ENCODE measurements at regions not wholly inside any gene's neighbourhood (a gene's known extent, or its start where the extent isn't known, plus 50 kb on each side); places are given as distances from the start of the nearest gene placed in this dataset.

- H3K4me3 Mint-ChIP-seq: no peak overlapping the region
- H3K9me3 Mint-ChIP-seq: no peaks in the 10 kb centered on the region
- intact Hi-C loops (cut with micrococcal nuclease): no loop called here
- no peaks in the 10 kb centered on the region for H3K27me3 Mint-ChIP-seq
- no peak overlapping the region for H3K27ac Mint-ChIP-seq
- H3K36me3 Mint-ChIP-seq (ENCODE audit: low read depth): no peaks in the 10 kb centered on the region
- H3K4me1 Mint-ChIP-seq (ENCODE audit: low read depth): no peaks in the 10 kb centered on the region
Measured at GRCh38 chrX:39301036-39301435, 499.8 kb downstream of the MID1IP1 start.

GRCh38 chrX:39302838-39303237, 501.6 kb downstream of the MID1IP1 start:
- no peaks in the 10 kb centered on the region for H3K4me1 Mint-ChIP-seq (ENCODE audit: low read depth)
- intact Hi-C loops (cut with micrococcal nuclease): no loop called here
- H3K4me3 Mint-ChIP-seq: no peak overlapping the region
- H3K27ac Mint-ChIP-seq: no peak overlapping the region
- no peaks in the 10 kb centered on the region for H3K36me3 Mint-ChIP-seq (ENCODE audit: low read depth)
- H3K9me3 Mint-ChIP-seq: no peaks in the 10 kb centered on the region
- H3K27me3 Mint-ChIP-seq: peaks cover 2% of the 10 kb centered on the region

GRCh38 chrX:39304746-39305145, 503.5 kb downstream of the MID1IP1 start:
- Mint-ChIP-seq H3K4me3 (no peak overlapping the region), H3K4me1 (ENCODE audit: low read depth) (peaks cover under 1% of the 10 kb centered on the region), H3K9me3 (no peaks in the 10 kb centered on the region), H3K36me3 (ENCODE audit: low read depth) (no peaks in the 10 kb centered on the region), H3K27ac (no peak overlapping the region), H3K27me3 (peaks cover 2% of the 10 kb centered on the region)
- intact Hi-C loops (cut with micrococcal nuclease): no loop called here

GRCh38 chrX:39307488-39307887, 506.2 kb downstream of the MID1IP1 start:
- H3K27ac Mint-ChIP-seq: no peak overlapping the region

GRCh38 chrX:39308126-39308525, 506.9 kb downstream of the MID1IP1 start:
- H3K4me1 Mint-ChIP-seq (ENCODE audit: low read depth): peaks cover 13% of the 10 kb centered on the region
- no peak overlapping the region for H3K27ac Mint-ChIP-seq
- no peaks in the 10 kb centered on the region for H3K36me3 Mint-ChIP-seq (ENCODE audit: low read depth)
- intact Hi-C loops (cut with micrococcal nuclease): no loop called here
- peaks cover 2% of the 10 kb centered on the region for H3K27me3 Mint-ChIP-seq
- H3K9me3 Mint-ChIP-seq: no peaks in the 10 kb centered on the region
- no peak overlapping the region for H3K4me3 Mint-ChIP-seq

More at GRCh38 chrX:39307488-39307887, 506.2 kb downstream of the MID1IP1 start:
- Mint-ChIP-seq H3K27me3 (peaks cover 2% of the 10 kb centered on the region), H3K36me3 (ENCODE audit: low read depth) (no peaks in the 10 kb centered on the region), H3K9me3 (no peaks in the 10 kb centered on the region), H3K4me3 (no peak overlapping the region), H3K4me1 (ENCODE audit: low read depth) (peaks cover 13% of the 10 kb centered on the region)
- intact Hi-C loops (cut with micrococcal nuclease): no loop called here

GRCh38 chrX:39309018-39309635, 507.9 kb downstream of the MID1IP1 start:
- Mint-ChIP-seq H3K27ac (no peak overlapping the region), H3K36me3 (ENCODE audit: low read depth) (no peaks in the 10 kb centered on the region), H3K4me3 (no peak overlapping the region), H3K9me3 (no peaks in the 10 kb centered on the region), H3K4me1 (ENCODE audit: low read depth) (peaks cover 13% of the 10 kb centered on the region), H3K27me3 (peaks cover 3% of the 10 kb centered on the region)
- intact Hi-C loops (cut with micrococcal nuclease): no loop called here

GRCh38 chrX:39309721-39310152, 508.5 kb downstream of the MID1IP1 start:
- no peaks in the 10 kb centered on the region for H3K36me3 Mint-ChIP-seq (ENCODE audit: low read depth)
- no peak overlapping the region for H3K27ac Mint-ChIP-seq

GRCh38 chrX:39310891-39311290, 509.6 kb downstream of the MID1IP1 start:
- H3K36me3 Mint-ChIP-seq (ENCODE audit: low read depth): no peaks in the 10 kb centered on the region
- H3K27ac Mint-ChIP-seq: no peak overlapping the region
- intact Hi-C loops (cut with micrococcal nuclease): no loop called here
- peaks cover 13% of the 10 kb centered on the region for H3K4me1 Mint-ChIP-seq (ENCODE audit: low read depth)
- no peak overlapping the region for H3K4me3 Mint-ChIP-seq
- peaks cover 3% of the 10 kb centered on the region for H3K9me3 Mint-ChIP-seq
- peaks cover 4% of the 10 kb centered on the region for H3K27me3 Mint-ChIP-seq

More at GRCh38 chrX:39309721-39310152, 508.5 kb downstream of the MID1IP1 start:
- Mint-ChIP-seq H3K4me3 (no peak overlapping the region), H3K27me3 (peaks cover 4% of the 10 kb centered on the region), H3K9me3 (no peaks in the 10 kb centered on the region), H3K4me1 (ENCODE audit: low read depth) (peaks cover 13% of the 10 kb centered on the region)
- intact Hi-C loops (cut with micrococcal nuclease): no loop called here

GRCh38 chrX:39311646-39312045, 510.4 kb downstream of the MID1IP1 start:
- H3K9me3 Mint-ChIP-seq: peaks cover 9% of the 10 kb centered on the region
- H3K4me1 Mint-ChIP-seq (ENCODE audit: low read depth): peaks cover 13% of the 10 kb centered on the region
- no peak overlapping the region for H3K27ac Mint-ChIP-seq
- no peak overlapping the region for H3K4me3 Mint-ChIP-seq
- intact Hi-C loops (cut with micrococcal nuclease): no loop called here
- no peaks in the 10 kb centered on the region for H3K36me3 Mint-ChIP-seq (ENCODE audit: low read depth)
- peaks cover 4% of the 10 kb centered on the region for H3K27me3 Mint-ChIP-seq

GRCh38 chrX:39313146-39313545, 511.9 kb downstream of the MID1IP1 start:
- H3K4me3 Mint-ChIP-seq: no peak overlapping the region
- peaks cover 2% of the 10 kb centered on the region for H3K27me3 Mint-ChIP-seq
- H3K36me3 Mint-ChIP-seq (ENCODE audit: low read depth): no peaks in the 10 kb centered on the region
- H3K9me3 Mint-ChIP-seq: peaks cover 9% of the 10 kb centered on the region
- peaks cover 13% of the 10 kb centered on the region for H3K4me1 Mint-ChIP-seq (ENCODE audit: low read depth)
- H3K27ac Mint-ChIP-seq: no peak overlapping the region
- intact Hi-C loops (cut with micrococcal nuclease): no loop called here

GRCh38 chrX:39318506-39319343, 517.5 kb downstream of the MID1IP1 start:
- no peak overlapping the region for H3K4me3 Mint-ChIP-seq
- no peaks in the 10 kb centered on the region for H3K4me1 Mint-ChIP-seq (ENCODE audit: low read depth)
- H3K9me3 Mint-ChIP-seq: peaks cover 9% of the 10 kb centered on the region
- no peak overlapping the region for H3K27ac Mint-ChIP-seq
- H3K27me3 Mint-ChIP-seq: peaks cover 2% of the 10 kb centered on the region
- no peaks in the 10 kb centered on the region for H3K36me3 Mint-ChIP-seq (ENCODE audit: low read depth)
- intact Hi-C loops (cut with micrococcal nuclease): no loop called here

- H3K9me3 Mint-ChIP-seq: peaks cover 9% of the 10 kb centered on the region
- no peaks in the 10 kb centered on the region for H3K4me1 Mint-ChIP-seq (ENCODE audit: low read depth)
Measured at GRCh38 chrX:39320165-39320564, 518.9 kb downstream of the MID1IP1 start.

GRCh38 chrX:39322496-39322895, 521.2 kb downstream of the MID1IP1 start:
- intact Hi-C loops (cut with micrococcal nuclease): no loop called here
- H3K27ac Mint-ChIP-seq: no peak overlapping the region
- H3K4me1 Mint-ChIP-seq (ENCODE audit: low read depth): no peaks in the 10 kb centered on the region
- no peaks in the 10 kb centered on the region for H3K27me3 Mint-ChIP-seq
- no peak overlapping the region for H3K4me3 Mint-ChIP-seq
- H3K36me3 Mint-ChIP-seq (ENCODE audit: low read depth): no peaks in the 10 kb centered on the region
- no peaks in the 10 kb centered on the region for H3K9me3 Mint-ChIP-seq

More at GRCh38 chrX:39320165-39320564, 518.9 kb downstream of the MID1IP1 start:
- intact Hi-C loops (cut with micrococcal nuclease): no loop called here
- Mint-ChIP-seq H3K4me3 (no peak overlapping the region), H3K27me3 (no peaks in the 10 kb centered on the region), H3K27ac (no peak overlapping the region), H3K36me3 (ENCODE audit: low read depth) (no peaks in the 10 kb centered on the region)

- intact Hi-C loops (cut with micrococcal nuclease): no loop called here
- no peak overlapping the region for H3K4me3 Mint-ChIP-seq
- H3K36me3 Mint-ChIP-seq (ENCODE audit: low read depth): no peaks in the 10 kb centered on the region
- no peak overlapping the region for H3K27ac Mint-ChIP-seq
- peaks cover 3% of the 10 kb centered on the region for H3K27me3 Mint-ChIP-seq
- H3K4me1 Mint-ChIP-seq (ENCODE audit: low read depth): no peaks in the 10 kb centered on the region
- no peaks in the 10 kb centered on the region for H3K9me3 Mint-ChIP-seq
Measured at GRCh38 chrX:39324233-39324930, 523.1 kb downstream of the MID1IP1 start.
